Central memory CD8-positive, alpha-beta T cell (primary cell): ENCODE measurements at regions not wholly inside any gene's neighbourhood (a gene's known extent, or its start where the extent isn't known, plus 50 kb on each side); places are given as distances from the start of the nearest gene placed in this dataset.

Experiments used
- ATAC-seq: fragments of 150-1000 bp; cut with Tn5 transposase; replicated peaks from 2 replicates; pipeline ENCODE4 v1.10.0; 2022; ENCODE audit warnings: mild to moderate bottlenecking, moderate FRiP score, moderate number of reproducible peaks; ENCODE audit not compliant: poor library complexity, severe bottlenecking; ENCODE audit errors: extremely low read depth
- DNase-seq, 2 donors: peaks; one replicate each; pipeline ENCODE4 v3.0.0; 2021; ENCODE audit warnings: low spot score in 2 of 2
- H3K27ac Mint-ChIP-seq: one replicate; pipeline ENCODE4 v1.8.0; 2022; ENCODE audit warnings: low read depth, mild to moderate bottlenecking, moderate library complexity, mixed read lengths
- H3K27me3 Mint-ChIP-seq: one replicate; pipeline ENCODE4 v1.8.0; 2022; ENCODE audit warnings: mixed read lengths
- H3K36me3 Mint-ChIP-seq: one replicate; pipeline ENCODE4 v1.8.0; 2022; ENCODE audit warnings: mild to moderate bottlenecking, moderate library complexity, mixed read lengths; ENCODE audit not compliant: insufficient read depth
- H3K4me1 Mint-ChIP-seq: one replicate; pipeline ENCODE4 v1.8.0; 2022; ENCODE audit warnings: mixed read lengths
- H3K4me3 Mint-ChIP-seq: one replicate; pipeline ENCODE4 v1.8.0; 2022; ENCODE audit warnings: mild to moderate bottlenecking, moderate library complexity, mixed read lengths
- H3K9me3 Mint-ChIP-seq: one replicate; pipeline ENCODE4 v1.8.0; 2022; ENCODE audit warnings: mixed read lengths

- DNase-seq (no peak), ATAC-seq (no peak)
- H3K27ac Mint-ChIP-seq, result no peak overlapping the region
- H3K4me1 Mint-ChIP-seq, result no peaks in the 10 kb centered on the region
- H3K4me3 Mint-ChIP-seq, result no peak overlapping the region
- no peaks in the 10 kb centered on the region for H3K9me3 Mint-ChIP-seq
- no peaks in the 10 kb centered on the region for H3K36me3 Mint-ChIP-seq
- peaks cover 23% of the 10 kb centered on the region for H3K27me3 Mint-ChIP-seq
Observed at GRCh38 chr2:198242093-198242492, 437.7 kb downstream of the PLCL1 start.

- ATAC-seq, result no peak
- H3K4me3 Mint-ChIP-seq, result no peak overlapping the region
- no peaks in the 10 kb centered on the region for H3K9me3 Mint-ChIP-seq
- H3K27ac Mint-ChIP-seq, result no peak overlapping the region
- no peak for DNase-seq
- H3K36me3 Mint-ChIP-seq, result no peaks in the 10 kb centered on the region
- no peaks in the 10 kb centered on the region for H3K4me1 Mint-ChIP-seq
- peaks cover 20% of the 10 kb centered on the region for H3K27me3 Mint-ChIP-seq
Observed at GRCh38 chr2:198238429-198238828, 434.0 kb downstream of the PLCL1 start.

- Mint-ChIP-seq H3K27ac (no peak overlapping the region), H3K36me3 (no peaks in the 10 kb centered on the region), H3K4me3 (no peak overlapping the region), H3K9me3 (no peaks in the 10 kb centered on the region), H3K27me3 (peaks cover 24% of the 10 kb centered on the region), H3K4me1 (no peaks in the 10 kb centered on the region)
- no peak for DNase-seq
- no peak for ATAC-seq
Observed at GRCh38 chr2:198236338-198236737, 431.9 kb downstream of the PLCL1 start.

- DNase-seq (no peak), ATAC-seq (no peak)
- H3K4me1 Mint-ChIP-seq, result no peaks in the 10 kb centered on the region
- H3K27me3 Mint-ChIP-seq, result peaks cover 37% of the 10 kb centered on the region
- H3K9me3 Mint-ChIP-seq, result no peaks in the 10 kb centered on the region
- H3K27ac Mint-ChIP-seq, result no peak overlapping the region
- no peaks in the 10 kb centered on the region for H3K36me3 Mint-ChIP-seq
- H3K4me3 Mint-ChIP-seq, result no peak overlapping the region
Observed at GRCh38 chr2:198232281-198232680, 427.9 kb downstream of the PLCL1 start.

GRCh38 chr2:198231562-198231961 is 427.2 kb downstream of the PLCL1 start:
- Mint-ChIP-seq H3K4me3 (no peak overlapping the region), H3K27me3 (peaks cover 37% of the 10 kb centered on the region), H3K36me3 (no peaks in the 10 kb centered on the region), H3K4me1 (no peaks in the 10 kb centered on the region), H3K9me3 (no peaks in the 10 kb centered on the region), H3K27ac (no peak overlapping the region)
- ATAC-seq (no peak), DNase-seq (no peak)

- no peaks in the 10 kb centered on the region for H3K9me3 Mint-ChIP-seq
- no peak for DNase-seq
- no peaks in the 10 kb centered on the region for H3K4me1 Mint-ChIP-seq
- H3K27me3 Mint-ChIP-seq, result no peaks in the 10 kb centered on the region
- H3K36me3 Mint-ChIP-seq, result no peaks in the 10 kb centered on the region
- H3K4me3 Mint-ChIP-seq, result no peak overlapping the region
- ATAC-seq, result no peak
- H3K27ac Mint-ChIP-seq, result no peak overlapping the region
Observed at GRCh38 chr2:198220763-198221610, 416.6 kb downstream of the PLCL1 start.

- Mint-ChIP-seq H3K4me1 (no peaks in the 10 kb centered on the region), H3K4me3 (no peak overlapping the region), H3K9me3 (no peaks in the 10 kb centered on the region), H3K36me3 (no peaks in the 10 kb centered on the region), H3K27ac (no peak overlapping the region), H3K27me3 (no peaks in the 10 kb centered on the region)
- ATAC-seq (no peak), DNase-seq (no peak)
Observed at GRCh38 chr2:198219292-198219691, 414.9 kb downstream of the PLCL1 start.

- Mint-ChIP-seq H3K4me3 (no peak overlapping the region), H3K4me1 (no peaks in the 10 kb centered on the region), H3K27me3 (no peaks in the 10 kb centered on the region), H3K9me3 (no peaks in the 10 kb centered on the region), H3K27ac (no peak overlapping the region), H3K36me3 (no peaks in the 10 kb centered on the region)
- ATAC-seq, result no peak
- DNase-seq, result no peak
Observed at GRCh38 chr2:198214114-198214596, 409.8 kb downstream of the PLCL1 start.

- ATAC-seq, result no peak
- Mint-ChIP-seq H3K36me3 (no peaks in the 10 kb centered on the region), H3K27me3 (no peaks in the 10 kb centered on the region), H3K27ac (no peak overlapping the region), H3K4me1 (no peaks in the 10 kb centered on the region), H3K9me3 (no peaks in the 10 kb centered on the region), H3K4me3 (no peak overlapping the region)
- no peak for DNase-seq
Observed at GRCh38 chr2:198213253-198213652, 408.9 kb downstream of the PLCL1 start.

GRCh38 chr2:198211706-198212105 is 407.3 kb downstream of the PLCL1 start:
- no peaks in the 10 kb centered on the region for H3K27me3 Mint-ChIP-seq
- no peaks in the 10 kb centered on the region for H3K4me1 Mint-ChIP-seq
- H3K27ac Mint-ChIP-seq, result no peak overlapping the region
- H3K9me3 Mint-ChIP-seq, result no peaks in the 10 kb centered on the region
- no peaks in the 10 kb centered on the region for H3K36me3 Mint-ChIP-seq
- no peak overlapping the region for H3K4me3 Mint-ChIP-seq
- ATAC-seq, result no peak
- no peak for DNase-seq

- no peak overlapping the region for H3K4me3 Mint-ChIP-seq
- ATAC-seq, result no peak
- no peak for DNase-seq
- no peaks in the 10 kb centered on the region for H3K9me3 Mint-ChIP-seq
- no peak overlapping the region for H3K27ac Mint-ChIP-seq
- H3K36me3 Mint-ChIP-seq, result no peaks in the 10 kb centered on the region
- H3K4me1 Mint-ChIP-seq, result no peaks in the 10 kb centered on the region
- H3K27me3 Mint-ChIP-seq, result no peaks in the 10 kb centered on the region
Observed at GRCh38 chr2:198203336-198204069, 399.1 kb downstream of the PLCL1 start.
